GM18520 (cell line): ENCODE measurements at regions not wholly inside any gene's neighbourhood (a gene's known extent, or its start where the extent isn't known, plus 50 kb on each side); places are given as distances from the start of the nearest gene placed in this dataset.
"Not testable (repeated sequence)": the region's sequence is repeated elsewhere in the genome, so short reads cannot be mapped to it uniquely, and the experiment has no call there.

Experiments
- ATAC-seq: cut with Tn5 transposase; IDR thresholded peaks from one replicate; pipeline ENCODE4 v1.9.1; 2021; ENCODE audit not compliant: unreplicated experiment

GRCh38 chr9:40939201-40939887 lies 189.1 kb downstream of the FOXD4L6 start:
- ATAC-seq = not testable (repeated sequence)

DNA sequence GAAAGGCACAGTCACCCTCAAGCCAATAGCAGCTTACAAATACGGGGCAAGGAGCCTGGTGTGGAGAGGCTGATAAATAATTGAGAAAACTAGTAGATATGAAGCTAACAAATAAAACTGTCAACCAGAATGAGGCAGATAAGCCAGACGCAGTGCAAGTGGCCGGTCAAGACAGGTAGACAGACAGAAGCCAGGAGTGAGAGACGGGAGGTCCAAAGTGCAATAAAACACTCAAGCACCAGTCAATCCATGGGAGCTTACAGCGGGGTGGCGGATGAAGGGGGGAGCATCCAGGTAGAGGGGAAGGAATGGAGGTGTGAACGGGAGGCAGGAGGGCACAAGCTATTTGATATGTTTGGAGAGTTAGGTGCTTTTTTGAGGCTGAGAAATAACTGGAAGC lies 193.1 kb downstream of the FOXD4L6 start:
- ATAC-seq = no peak

DNA sequence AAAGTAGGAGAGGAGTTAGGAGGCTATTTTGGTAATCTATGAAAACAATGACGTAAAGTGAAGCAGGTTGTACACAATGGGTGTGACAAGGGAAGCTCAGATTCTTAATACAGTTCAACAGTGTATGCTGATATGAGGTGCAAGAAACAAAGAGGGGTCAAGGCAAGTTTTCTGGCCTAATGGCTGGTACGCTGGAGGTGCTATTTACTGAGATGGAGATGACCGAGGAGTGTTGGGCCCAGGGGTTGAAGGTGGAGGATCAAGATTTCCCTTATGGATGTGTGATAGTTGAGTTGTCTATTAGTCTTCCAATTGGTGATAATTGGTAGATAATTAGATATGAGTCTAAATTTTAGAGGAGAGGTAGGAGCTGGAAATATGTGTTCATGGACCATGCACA lies 194.0 kb downstream of the FOXD4L6 start:
- ATAC-seq = not testable (repeated sequence)

GRCh38 chr9:40930426-40930825 lies 198.1 kb downstream of the FOXD4L6 start:
- not testable (repeated sequence) for ATAC-seq

GRCh38 chr9:40929488-40929845 lies 199.0 kb downstream of the FOXD4L6 start:
- not testable (repeated sequence) for ATAC-seq

DNA sequence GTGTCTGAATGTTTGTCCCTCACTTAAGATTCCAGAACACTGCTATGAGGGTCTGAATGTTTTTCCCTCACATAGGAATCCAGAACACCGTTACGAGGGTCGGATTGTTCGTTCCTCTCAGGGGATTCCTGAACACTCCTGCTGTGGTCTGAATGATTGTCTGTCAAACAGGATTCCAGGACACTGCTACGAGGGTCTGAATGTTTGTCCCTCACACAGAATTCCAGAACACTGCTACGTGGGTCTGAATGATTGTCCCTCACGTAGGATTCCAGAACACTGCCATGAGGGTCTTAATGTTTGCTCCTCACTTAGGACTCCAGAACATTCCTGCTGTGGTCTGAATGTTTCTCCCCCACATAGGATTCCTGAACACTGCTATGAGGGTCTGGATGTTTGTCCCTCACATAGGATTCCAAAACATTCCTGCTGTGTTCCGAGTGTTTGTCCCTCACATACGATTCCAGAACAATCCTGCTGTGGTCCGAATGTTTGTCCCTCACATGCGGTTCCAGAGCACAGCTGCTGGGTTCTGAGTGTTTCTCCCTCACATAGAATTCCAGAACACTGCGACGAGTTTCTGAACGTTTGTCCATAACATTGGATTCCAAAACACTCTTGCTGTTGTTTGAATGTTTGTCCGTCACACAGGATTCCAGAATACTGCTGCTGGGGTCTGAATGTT lies 199.5 kb downstream of the FOXD4L6 start:
- ATAC-seq = no peak

DNA sequence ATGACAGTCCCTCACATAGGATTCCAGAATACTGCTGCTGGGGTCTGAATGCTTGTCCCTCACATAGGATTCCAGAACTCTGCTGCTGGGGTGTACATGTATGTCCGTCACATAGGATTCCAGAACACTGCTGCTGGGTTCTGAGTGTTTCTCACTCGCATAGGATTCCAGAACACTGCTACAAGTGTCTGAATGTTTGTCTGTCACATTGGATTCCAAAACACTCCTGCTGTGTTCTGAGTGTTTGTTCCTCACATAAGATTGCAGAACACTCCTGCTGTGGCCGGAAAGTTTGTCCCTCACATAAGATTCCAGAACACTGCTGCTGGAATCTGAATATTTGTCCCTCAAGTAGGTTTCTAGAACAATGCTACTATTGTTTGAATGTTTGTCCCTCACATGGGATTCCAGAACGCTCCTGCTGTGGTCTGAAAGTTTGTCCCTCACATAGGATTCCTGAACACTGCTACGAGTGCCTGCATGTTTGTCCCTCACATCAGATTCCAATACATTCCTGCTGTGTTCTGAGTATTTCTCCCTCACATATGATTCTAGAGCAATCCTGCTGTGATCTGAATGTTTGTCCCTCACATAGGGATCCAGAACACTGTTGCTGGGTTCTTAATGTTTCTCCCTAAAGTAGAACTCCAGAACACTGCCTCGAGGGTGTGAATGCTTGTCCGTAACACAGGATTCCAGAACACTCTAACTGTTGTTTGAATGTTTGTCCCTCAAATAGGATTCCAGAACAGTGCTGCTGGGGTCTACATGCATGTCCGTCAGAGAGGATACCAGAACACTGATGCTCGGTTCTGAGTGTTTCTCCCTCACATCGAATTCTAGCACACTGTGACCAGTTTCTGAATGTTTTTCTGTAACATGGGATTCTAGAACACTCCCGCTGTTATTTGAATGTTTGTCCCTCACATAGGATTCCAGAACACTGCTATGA lies 200.4 kb downstream of the FOXD4L6 start:
- no peak for ATAC-seq

DNA sequence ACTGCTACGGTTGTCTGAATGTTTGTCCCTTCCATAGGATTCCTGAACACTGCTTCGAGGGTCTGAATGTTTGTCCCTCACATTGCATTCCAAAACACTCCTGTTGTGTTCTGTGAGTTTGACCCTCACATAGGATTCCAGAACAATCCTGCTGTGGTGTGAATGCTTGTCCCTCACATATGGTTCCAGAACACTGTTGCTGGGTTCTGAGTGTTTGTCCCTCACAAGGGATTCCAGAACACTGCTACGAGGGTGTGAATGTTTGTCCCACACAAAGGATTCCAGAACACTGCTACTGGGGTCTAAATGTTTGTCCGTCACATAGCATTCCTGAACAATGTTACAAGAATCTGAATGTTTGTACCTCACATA lies 201.2 kb downstream of the FOXD4L6 start:
- ATAC-seq = no peak

GRCh38 chr9:40926404-40927259 lies 201.8 kb downstream of the FOXD4L6 start:
- no peak for ATAC-seq

DNA sequence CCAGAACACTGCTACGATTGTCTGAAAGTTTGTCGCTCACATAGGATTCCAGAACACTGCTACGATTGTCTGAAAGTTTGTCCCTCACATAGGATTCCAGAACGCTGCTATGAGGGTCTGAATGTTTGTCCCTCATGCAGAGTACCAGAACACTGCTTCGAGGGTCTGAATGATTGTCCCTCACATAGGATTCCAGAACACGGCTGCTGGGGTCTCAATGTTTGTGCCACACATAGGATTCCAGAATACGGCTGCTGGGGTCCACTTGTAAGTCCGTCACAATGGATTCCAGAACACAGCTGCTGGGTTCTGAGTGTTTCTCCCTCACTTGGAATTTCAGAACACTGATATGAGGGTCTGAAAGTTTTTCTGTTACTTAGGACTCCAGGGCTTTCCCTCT lies 203.3 kb downstream of the FOXD4L6 start:
- ATAC-seq = no peak

DNA sequence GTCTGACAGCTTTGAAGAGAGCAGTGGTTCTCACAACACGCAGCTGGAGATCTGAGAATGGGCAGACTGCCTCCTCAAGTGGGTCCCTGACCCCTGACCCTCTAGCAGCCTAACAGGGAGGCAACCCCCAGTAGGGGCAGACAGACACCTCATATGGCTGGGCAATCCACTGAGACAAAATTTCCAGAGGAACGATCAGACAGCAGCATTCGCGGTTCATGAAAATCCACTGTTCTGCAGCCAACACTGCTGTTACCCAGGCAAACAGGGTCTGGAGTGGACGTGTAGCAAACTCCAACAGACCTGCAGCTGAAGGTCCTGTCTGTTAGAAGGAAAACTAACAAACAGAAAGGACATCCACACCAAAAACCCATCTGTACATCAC lies 212.1 kb downstream of the FOXD4L6 start:
- not testable (repeated sequence) for ATAC-seq

GRCh38 chr9:40915660-40916398 lies 212.7 kb downstream of the FOXD4L6 start:
- not testable (repeated sequence) for ATAC-seq

DNA sequence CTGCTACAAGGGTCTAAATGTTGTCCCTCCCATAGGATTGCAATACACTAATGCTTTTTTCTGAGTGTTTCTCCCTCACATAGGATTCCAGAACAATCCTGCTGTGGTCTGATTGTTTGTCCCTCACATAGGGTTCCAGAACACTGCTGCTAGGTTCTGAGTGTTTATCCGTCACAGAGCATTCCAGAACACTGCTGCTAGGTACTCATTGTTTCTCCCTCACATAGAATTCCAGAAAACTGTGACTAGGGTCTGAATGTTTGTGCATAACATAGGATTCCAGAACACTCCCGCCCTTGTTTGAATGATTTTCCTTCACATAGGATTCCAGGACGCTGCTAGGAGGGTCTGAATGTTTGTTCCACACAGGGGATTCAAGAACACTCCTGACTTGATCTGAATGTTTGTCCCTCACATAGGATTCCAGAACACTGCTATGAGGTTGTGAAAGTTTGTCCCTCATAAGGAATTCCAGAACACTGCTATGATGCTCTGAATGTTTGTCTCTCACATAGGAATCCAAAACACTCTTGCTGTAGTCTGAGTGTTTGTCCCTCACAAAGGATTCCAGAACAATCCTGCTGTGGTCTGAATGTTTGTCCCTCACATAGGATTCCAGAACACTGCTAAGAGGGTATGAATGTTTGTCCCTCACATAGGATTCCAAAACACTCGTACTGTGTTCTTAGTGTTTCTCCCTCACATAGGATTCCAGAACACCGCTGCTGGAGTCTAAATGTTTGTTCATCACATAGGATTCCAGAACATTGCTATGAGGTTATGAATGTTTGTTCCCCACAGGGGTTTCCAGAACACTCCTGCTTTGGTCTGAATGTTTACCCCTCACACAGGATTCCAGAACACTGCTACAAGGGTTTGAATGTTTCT lies 213.5 kb downstream of the FOXD4L6 start:
- ATAC-seq = no peak

- no peak for ATAC-seq
Observed at GRCh38 chr9:40913928-40914673, 214.4 kb downstream of the FOXD4L6 start.

- no peak for ATAC-seq
Observed at GRCh38 chr9:40913096-40913719, 215.3 kb downstream of the FOXD4L6 start.

DNA sequence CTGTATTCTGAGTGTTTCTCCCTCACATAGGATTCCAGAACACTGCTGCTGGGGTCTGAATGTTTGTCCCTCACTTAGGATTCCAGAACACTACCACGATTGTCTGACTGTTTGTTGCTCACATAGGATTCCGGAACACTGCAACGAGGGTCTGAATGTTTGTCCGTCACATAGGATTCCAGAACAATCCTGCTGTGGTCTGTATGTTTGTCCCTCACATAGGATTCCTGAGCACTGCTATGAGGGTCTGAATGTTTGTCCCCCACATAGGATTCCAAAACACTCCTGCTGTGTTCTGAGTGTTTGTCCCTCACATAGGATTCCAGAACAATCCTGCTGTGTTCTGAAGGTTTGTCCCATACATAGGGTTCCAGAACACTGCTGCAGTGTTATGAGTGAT lies 215.8 kb downstream of the FOXD4L6 start:
- not testable (repeated sequence) for ATAC-seq

GRCh38 chr9:40911647-40912046 lies 216.8 kb downstream of the FOXD4L6 start:
- no peak for ATAC-seq

DNA sequence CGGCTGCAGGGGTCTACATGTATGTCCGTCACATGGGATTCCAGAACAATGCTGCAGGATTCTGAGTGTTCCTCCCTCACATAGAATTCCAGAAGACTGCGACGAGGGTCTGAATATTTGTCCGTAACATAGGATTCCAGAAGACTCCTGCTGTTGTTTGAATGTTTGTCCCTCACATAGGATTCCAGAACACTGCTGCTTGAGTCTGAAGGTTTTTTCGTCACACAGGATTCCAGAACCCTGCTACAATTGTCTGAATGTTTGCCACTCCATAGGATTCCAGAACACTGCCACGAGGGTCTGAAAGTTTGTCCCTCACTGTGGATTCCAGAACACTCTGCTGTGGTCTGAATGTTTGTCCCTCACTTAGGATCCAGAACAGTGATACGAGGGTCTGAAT lies 217.5 kb downstream of the FOXD4L6 start:
- ATAC-seq = not testable (repeated sequence)
